ENCODE measurements at regions not wholly inside any gene's neighbourhood (a gene's known extent, or its start where the extent isn't known, plus 50 kb on each side); places are given as distances from the start of the nearest gene placed in this dataset.

DNA sequence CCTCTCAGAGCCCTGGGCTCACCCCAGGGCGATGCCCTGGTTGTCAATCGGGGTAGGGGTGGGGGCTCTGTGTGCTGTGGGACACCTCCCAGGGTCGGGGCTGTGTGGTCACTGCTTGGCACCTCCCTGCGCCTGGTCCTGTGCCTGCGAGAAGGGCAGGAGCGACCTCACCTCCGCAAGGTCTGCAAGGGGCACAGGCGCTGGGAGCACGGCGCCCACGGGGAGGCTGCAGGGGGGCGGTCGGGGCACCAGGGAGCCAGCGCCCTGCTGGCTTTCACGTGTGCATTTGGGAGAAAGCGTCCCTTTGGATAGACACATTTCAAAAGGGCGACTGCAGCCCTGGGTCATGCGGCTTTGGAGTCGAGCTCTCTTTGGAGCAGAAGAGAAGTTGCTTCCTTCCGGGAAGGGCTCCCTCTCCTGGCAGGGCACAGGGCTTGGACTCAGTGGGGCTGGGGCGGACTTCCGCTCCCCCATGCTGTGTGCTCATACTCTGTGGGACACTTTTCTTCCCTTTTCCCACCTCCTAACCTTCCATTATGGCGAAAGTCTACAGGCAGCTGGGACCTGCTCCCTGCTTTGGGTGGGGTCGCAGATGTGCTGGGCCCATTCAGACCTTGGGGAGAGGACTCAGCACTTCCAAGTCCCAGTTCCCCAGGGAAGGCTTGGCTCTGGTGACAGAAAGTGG is 52.9 kb upstream of the SLC28A3 start:
- no peak for DNase-seq (ENCODE audit: low read depth)

DNA sequence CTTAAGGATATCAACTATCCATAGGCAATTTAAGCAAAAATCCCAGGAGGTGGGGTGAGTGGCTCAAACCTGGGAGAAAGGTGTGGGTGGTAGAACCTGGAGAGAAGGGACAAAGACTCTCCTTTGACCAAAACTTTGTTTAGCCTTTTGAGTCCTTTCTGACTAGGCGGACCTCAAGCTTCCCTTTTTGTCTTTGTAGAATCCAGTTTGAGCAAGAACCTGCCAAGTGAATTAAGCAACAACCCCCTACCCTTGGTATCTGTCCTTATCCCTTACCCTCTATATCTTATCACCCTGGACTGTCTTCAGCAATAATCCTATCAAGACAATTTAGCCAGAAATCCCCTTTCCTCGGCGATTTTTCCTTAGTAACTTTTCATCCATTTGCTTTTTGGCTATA is 53.5 kb upstream of the SLC28A3 start:
- DNase-seq (ENCODE audit: low read depth), result no peak

DNA sequence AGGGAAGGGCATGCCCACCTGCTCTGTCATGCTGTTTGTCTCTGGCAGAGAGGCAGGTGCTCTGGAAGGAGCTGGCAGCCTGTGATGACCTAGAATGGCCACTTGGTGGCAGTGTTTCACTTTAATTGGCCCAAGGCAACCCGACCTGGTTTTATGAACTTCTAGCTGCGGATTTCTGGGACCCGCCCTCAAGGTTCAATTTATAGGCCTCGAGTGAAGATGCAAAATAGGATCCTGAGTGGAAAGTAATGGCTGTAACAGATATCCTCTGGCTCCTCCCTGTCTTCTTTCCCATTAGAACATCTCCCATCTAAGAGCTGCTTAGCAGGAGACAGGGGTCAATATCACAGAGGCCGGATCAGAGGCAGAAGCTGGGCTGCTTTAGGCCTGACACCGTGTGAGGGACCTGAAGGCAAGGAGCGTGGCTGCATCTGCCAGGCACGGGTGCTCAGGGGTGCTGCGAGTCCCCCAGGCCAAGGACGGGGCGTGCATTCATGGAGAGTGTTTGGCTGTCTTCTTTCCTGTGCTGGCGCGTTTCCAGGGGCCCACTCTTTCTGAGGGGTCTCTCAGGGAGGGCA is 56.7 kb upstream of the SLC28A3 start:
- peak; percentile 65 for DNase-seq (ENCODE audit: low read depth)

DNA sequence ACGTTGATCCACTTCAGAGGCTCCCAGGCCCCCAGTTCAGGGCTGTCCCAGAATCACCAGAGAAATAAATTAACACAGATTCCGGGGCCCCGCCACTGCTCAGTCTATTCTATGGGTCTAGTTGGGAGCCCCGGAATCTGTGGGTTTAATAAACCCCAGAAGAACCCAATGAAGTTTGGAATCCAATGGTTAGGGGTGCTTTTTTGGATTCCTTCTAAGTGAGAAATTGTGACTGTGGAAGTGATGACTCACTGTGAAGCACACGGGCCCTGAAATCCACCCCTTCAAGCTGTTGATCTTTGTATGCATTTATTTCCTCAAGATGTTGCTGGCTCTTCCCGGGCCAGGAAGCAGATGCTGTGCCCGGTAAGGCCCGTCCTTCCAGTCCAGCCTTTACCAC is 57.3 kb upstream of the SLC28A3 start:
- peak; percentile 69 for DNase-seq (ENCODE audit: low read depth)

DNA sequence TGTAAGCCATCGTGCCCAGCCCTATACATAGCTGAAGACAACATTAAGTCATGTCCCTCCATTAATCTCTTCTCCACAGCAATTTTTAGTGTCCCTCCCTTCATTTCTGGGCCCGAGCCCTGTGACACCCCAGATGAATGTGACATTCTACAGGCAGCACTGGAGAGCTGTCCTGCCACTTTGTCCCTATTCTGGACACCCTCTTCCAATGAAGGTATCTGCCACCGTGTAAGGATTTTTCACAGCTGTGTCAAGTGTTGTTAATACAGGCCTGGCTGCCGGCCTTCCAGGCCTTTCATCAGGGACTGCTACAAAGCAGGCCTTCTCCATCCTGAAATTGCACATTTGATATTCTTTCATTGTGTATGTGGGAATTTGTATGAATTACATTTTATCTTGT is 62.0 kb upstream of the SLC28A3 start:
- DNase-seq (ENCODE audit: low read depth), result no peak

DNA sequence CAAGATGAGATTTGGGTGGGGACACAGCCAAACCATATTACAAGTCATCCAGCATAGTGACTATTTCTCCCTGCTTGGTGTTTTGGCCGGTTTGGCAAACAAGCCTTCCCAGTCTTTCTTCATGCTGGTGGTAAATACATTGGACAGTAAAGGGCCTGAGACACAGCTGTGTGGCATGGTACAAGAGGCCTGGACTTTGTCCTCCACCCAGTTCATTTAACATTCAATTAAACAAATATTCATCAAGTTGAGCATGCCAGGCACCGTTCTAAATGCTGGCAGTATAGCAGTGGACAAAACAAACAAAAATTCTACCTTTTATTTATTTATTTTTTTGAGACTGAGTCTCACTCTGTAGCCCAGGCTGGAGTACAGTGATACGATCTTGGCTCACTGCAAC is 62.7 kb upstream of the SLC28A3 start:
- no peak for DNase-seq (ENCODE audit: low read depth)

DNA sequence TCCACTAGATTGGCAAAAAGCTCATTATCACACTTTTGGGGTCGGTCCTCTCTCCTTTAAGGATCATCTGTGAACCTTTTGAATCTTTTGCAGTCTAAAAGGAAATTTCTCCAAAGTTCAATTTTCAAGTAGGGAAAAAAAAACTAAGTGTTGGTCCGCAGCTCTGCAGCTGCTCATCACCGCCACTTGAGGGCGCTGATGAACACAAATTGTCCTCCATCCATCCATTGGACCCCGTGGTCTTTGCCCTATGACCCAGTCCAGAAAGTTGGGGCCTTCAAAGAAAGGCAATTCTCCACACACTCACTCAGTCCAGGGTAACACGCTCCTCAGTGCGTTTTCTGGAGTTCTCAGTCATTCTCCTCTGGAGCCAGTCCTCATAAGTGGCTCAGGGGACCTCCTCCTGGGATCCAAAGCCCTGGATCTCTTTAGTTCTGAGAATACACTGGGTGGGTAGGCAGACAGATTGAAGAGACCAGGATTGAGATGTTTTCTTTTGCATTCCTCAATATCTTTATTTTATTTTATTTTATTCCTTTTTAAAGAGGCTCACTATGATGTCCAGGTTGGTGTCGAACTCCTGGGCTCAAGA is 63.6 kb upstream of the SLC28A3 start:
- no peak for DNase-seq (ENCODE audit: low read depth)

DNA sequence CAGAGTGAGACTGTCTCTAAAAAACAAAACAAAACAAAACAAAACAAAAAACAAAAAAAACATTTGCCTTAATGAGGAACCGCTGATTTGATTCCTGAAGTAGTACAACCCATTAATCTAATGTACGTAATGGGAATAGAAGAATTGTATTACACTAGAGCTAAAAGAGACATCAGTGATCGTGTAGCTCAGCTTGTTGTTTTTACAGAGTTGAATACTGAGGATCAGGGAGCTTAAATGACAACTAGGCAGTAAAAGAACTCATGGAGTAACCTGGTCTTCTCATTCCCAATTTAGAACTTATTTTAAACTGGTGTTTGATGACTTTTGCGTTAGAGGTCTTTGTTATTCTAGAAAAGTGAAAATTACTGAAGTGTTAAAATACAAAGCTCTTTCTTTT is 65.1 kb upstream of the SLC28A3 start:
- DNase-seq (ENCODE audit: low read depth), result no peak

DNA sequence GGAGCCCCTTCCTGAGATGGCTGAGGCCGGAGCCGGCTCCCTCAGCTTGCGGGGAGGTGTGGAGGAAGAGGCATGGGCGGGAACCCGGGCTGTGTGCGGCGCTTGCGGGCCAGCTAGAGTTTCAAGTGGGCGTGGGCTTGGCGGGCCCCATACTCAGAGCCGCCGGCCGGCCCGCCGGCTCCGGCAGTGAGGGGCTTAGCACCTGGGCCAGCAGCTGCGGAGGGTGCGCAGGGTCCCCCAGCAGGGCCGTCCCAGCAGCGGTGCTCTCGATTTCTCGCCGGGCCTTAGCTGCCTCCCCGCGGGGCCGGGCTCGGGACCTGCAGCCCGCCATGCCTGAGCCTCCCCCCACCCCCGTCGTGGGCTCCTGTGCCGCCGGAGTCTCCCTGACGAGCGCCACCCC is 67.9 kb upstream of the SLC28A3 start:
- no peak for DNase-seq (ENCODE audit: low read depth)

DNA sequence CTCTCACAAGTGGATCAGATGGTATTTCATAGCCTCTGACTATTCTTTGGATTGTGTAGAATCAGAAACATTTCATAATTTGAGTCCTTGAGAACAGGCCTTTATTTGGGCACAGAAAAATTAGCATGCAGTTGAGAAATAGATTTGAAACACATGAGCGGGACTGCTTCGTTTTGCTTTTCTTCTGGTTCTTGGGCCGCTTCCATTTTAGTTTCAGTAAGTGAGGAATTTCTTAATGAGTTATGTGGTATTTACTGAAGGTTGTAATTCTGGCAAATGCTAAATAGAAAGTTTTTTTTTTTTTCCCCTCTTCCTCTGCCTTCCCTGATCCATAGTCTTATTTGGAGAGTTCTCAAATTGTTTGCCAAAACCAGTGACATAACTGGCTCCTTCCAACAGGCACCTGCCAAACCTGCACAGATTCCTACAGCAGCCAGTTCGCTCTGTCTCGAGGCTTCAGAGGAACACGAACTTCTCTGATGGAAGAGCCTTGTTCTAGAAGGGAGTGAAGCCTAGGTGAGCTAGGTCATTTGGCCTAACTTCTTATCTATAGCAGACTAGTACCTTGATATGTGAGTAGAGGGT is 71.2 kb upstream of the SLC28A3 start:
- DNase-seq (ENCODE audit: low read depth), result no peak

DNA sequence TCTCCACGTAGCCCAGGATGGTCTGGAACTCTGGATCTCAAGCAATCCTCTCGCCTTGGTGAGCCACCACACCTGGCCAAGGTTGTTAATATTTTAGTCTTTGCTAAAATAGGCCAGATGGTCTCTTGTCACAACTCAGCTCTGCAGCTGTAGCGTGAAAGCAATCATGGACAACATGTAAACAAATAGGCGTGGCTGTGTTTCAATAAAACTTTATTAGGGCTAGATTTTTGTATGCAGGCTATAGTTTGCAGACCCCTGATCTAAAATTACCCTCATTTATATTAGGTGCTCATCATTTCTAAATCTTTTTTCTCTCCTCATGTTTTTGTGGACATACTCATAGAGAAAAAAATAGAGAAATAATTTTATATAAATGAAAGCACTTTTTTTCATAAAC is 72.1 kb upstream of the SLC28A3 start:
- DNase-seq (ENCODE audit: low read depth), result no peak

DNA sequence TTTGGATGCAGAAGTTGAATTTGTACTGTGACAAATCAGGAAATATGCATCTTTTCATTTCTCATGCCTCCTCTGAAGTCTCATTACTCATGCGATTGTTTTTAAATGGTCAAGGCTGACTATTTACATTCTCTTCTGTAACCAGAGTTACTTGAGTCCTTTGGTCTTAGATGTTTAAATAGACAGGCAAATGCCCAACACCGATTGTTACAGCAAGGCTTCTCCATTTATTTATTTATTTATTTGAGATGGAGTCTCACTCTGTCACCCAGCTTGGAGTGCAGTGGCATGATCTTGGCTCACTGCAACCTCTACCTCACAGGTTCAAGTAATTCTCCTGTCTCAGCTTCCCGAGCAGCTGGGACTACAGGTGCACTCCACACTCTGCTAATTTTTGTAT is 72.7 kb upstream of the SLC28A3 start:
- DNase-seq (ENCODE audit: low read depth), result no peak

DNA sequence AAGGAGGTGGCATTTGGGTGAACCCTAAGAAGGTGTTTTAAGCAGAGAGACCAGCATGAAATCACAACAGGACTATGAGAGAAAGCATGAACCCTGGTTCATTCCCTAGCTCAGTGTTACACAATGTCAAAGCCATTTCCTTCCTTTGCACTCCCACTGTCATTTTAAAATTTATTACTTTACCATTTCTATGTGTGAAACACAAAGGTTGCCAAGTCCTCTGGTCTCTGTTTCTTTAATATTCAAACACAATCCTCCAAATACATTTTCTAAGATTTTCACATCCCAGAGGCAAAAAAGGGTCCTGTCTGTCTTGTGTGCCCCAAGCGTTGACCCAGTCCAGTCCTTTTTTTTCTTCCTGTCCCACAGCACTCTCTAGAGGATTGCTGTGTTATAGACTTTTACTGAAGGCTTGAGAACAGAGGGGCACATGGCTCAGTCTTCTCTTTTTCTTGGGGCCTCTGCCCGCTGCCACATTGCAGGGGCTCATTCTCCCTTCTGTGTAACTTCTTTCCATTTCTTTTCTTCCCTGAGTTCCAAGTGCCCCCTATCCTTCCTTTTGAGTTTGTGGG is 78.6 kb upstream of the SLC28A3 start:
- no peak for DNase-seq (ENCODE audit: low read depth)

DNA sequence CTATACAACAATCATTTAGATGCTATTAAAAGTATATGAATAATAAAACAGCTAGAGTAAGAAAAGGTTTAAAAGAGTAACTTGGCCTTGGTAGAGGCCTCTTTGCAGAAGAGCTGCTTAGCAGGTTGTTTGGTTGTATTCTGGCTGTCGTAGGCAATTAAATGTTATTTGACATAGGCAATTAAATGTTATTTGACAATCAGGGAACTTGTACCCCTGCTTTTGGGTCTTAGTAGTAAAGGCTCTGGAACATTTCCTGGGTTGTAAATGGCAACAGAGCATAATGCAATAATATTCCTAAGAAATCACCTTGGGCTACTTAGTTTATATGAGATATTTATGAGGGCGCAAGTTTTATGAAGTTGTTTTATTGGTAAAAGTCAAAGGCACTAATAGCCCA is 84.4 kb upstream of the SLC28A3 start:
- no peak for DNase-seq (ENCODE audit: low read depth)

DNA sequence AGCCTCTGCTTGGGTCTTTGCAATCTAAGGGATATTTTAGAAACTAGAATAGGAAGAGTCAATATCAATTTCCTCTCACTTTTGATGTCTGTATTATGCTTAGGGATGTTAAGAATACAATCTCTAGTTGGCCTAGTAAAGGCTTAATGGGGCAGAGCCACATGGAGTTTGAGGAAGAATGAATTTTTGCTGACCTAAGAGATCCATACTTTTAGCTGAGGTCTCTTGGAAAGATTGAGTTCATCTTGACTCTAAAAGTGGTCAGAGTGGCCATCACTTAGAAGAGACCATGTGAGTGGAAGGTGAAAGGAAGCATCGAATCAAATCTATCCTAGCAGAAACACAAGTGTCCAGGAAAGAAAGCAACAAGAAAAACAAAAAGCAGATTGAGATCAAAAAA is 92.2 kb upstream of the SLC28A3 start:
- DNase-seq (ENCODE audit: low read depth), result no peak

DNA sequence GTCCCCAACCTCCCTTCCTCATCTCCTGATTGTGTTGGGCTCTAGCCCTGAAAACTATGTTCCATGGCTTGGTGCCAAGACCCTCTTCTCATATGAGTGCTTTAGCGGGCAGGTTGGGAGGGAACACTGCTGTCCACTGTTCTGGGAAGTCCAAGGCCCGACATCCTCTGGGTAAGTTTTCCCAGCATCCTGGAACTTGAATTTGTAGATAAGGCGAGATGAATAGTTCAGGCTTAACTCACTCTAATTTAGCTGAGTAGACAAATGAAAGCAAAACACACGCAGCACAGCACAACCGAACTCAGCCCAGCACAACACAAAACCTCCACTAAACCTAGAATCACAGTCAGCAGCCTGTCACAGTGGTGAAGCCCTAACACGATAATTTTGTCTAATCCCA is 95.3 kb upstream of the SLC28A3 start:
- DNase-seq (ENCODE audit: low read depth), result no peak

DNA sequence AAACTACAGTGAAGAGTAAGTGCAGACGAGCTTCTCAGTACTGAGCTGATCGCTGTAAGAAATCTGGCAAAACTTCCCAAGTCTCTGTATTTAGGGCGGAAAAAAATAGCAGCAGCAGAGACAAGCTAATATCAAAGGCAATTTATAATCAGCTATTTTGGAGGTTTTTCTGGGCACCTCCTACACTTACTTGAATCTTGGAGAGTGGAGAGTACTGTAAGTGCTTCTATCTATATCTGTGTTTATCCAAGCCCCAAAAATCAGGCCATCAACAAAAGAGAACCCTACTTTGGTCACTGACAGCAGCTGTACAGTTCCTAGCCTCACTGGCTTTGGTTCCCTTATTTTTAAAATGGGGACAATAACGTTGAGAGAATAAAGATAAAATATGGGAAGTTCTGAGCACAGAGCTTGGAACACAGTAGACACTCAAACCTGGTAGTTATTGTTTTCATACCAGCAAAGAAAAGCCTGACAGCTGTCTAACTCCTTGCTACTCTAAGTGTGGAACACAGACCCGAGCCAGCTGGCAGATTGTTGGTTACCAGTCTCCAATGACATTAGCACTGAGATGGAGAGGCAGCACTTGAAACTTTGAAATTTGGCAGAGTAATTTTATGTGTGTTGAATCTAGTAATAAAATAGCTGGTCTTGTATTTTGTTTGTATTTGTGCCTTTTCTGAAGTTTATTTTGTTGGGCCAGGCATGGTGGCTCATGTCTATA is 96.0 kb upstream of the SLC28A3 start:
- no peak for DNase-seq (ENCODE audit: low read depth)

DNA sequence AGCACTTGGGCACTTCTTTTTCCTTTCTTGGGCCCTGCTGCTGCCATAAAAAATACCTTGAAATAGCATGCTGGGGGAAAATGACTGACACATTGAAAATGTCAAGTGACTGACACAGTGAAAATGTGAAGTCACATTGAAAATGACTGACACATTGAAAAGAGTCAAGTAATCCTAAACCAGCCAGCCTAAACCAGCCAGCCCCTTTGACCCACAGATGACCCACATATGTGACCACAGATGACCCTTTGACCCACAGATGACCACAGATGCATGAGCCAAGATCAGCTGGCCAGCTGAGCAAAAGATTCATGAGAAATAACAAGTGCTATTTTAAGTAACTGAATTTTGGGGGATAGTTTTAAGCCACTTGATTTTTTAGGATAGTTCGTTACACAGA is 97.8 kb upstream of the SLC28A3 start:
- DNase-seq (ENCODE audit: low read depth), result no peak

DNA sequence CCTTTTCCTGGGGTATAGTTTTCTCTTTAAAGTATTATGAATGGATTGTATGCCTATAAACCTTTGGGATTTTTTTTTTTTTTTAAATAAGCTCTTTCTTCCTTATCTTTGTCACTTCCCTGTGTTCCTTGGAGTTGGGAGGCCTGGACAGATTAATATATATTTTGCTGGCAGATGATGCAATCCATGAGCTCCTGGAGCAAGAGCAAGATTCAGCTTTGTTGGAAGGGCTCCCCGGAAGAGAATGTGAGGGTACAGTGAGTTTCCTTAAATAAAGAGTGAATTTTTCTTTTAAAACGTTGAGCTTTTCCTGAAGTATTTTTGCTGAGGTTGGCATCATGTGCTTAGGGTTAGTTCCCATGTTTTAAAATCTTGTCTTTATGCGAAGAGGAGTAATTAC is 98.7 kb upstream of the SLC28A3 start:
- DNase-seq (ENCODE audit: low read depth), result no peak

DNA sequence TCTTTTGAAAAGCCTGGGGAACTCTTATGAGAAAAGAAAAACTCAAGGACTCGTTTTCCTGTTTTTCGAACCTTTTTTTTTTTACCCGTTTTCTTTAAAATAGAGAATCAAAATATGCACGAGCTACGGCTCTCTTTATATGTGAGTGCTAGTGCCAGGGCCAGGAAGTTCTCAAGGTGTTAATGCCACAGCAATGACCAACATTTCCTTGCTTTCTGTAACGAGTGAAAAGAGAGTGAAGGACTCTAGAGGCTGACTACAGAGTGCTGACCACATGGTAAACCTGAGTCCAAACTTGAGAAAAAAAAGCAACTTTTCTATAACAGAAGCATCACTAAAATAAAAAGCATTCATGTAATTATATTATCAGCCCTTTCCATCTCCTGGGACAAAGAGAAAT is 102.2 kb upstream of the SLC28A3 start:
- no peak for DNase-seq (ENCODE audit: low read depth)

DNA sequence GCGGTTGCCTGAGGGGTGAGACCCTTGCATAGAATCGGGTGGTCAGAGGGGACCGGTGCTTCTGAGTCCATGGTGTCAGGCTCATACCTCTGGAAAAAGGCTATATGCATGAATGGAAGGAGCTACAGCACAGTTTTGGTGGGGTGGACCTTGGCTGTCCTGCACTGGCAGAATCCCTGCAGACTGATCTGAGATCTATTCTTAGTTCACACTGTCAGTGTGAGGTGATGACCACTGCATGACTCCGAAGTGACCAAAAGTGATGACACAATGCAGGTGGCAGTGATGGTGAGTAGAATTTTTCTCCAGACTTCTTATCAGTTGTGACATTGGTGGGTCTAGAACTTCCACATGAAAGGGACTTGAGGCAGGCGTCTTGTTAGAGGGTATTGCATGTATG is 105.2 kb upstream of the SLC28A3 start:
- no peak for DNase-seq (ENCODE audit: low read depth)

DNA sequence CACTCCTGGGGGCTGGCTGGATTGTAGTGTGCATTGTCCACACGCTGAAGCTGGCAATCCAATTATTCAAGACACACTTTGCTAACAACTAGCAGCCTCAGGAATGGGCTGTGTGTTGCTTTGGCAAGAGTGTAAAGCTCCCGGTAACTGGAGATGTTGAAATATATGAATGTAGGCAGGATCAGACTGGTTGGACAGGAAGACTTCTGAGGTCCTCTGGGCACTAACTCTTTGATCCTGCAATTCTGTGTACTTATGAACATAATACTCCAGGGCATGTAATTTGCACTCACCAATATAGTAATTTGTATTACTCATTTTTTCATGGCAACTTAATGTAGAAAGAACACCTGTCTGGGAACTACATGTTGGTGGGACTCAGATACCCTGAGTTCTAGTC is 106.7 kb upstream of the SLC28A3 start:
- DNase-seq (ENCODE audit: low read depth), result no peak

DNA sequence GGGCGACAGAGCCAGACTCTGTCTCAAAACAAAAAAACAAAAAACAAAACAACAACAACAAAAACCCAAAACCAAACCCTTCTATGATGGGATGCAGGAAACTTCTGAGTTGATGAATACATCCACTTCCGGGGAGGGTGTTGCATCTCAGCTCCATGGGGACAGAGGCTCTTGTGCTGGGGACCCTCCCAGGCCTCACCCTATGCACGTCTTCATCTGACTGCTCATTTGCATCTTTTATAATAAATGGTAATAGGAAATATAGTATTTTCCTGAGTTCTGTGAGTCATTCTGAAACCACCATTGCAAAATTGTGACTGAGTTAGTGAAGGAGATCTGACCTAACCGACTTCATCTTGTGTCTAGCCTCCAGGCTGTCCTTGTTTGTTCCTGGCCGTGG is 109.5 kb upstream of the SLC28A3 start:
- DNase-seq (ENCODE audit: low read depth), result no peak
